Lung (tissue), 9 donors: ENCODE measurements at regions not wholly inside any gene's neighbourhood (a gene's known extent, or its start where the extent isn't known, plus 50 kb on each side); places are given as distances from the start of the nearest gene placed in this dataset.
"Not testable (repeated sequence)": the region's sequence is repeated elsewhere in the genome, so short reads cannot be mapped to it uniquely, and the experiment has no call there.

Source experiments
- ATAC-seq: fragments of 200-7000 bp; cut with Tn5 transposase; one replicate; pipeline ENCODE4 v1.9.1; 2020; ENCODE audit warnings: moderate number of reproducible peaks; ENCODE audit not compliant: insufficient read depth, low FRiP score
- DNase-seq, 3 donors: peaks; one replicate each; pipeline ENCODE4 v3.0.0-alpha.2; 2013 to 2017
- H3K27ac ChIP-seq, 2 donors: one replicate each; pipeline ENCODE4 v1.5.1; 2013; ENCODE audit warnings: mild to moderate bottlenecking in 2 of 2, moderate library complexity in 2 of 2, control low read depth in 1 of 2, inconsistent platforms in 1 of 2, low read depth in 1 of 2, low read length in 1 of 2
- H3K27me3 ChIP-seq, 3 donors: one replicate each; pipeline ENCODE4 v1.5.1; 2013; ENCODE audit warnings: low read length in 2 of 3; ENCODE audit not compliant: control insufficient read depth in 3 of 3, insufficient read depth in 3 of 3
- H3K36me3 ChIP-seq, 4 donors: one replicate each; pipeline ENCODE4 v1.5.1; 2013; ENCODE audit warnings: low read length in 4 of 4, mild to moderate bottlenecking in 1 of 4, moderate library complexity in 1 of 4; ENCODE audit not compliant: control insufficient read depth in 4 of 4, insufficient read depth in 4 of 4
- H3K4me1 ChIP-seq, 5 donors: one replicate each; pipeline ENCODE4 v1.5.1; 2013; ENCODE audit warnings: low read length in 5 of 5, mild to moderate bottlenecking in 2 of 5, moderate library complexity in 1 of 5; ENCODE audit not compliant: control insufficient read depth in 5 of 5, insufficient read depth in 5 of 5
- H3K4me3 ChIP-seq: one replicate; pipeline ENCODE4 v1.5.1; 2013; ENCODE audit warnings: mild to moderate bottlenecking, control low read depth, moderate library complexity
- H3K9ac ChIP-seq, 2 donors: one replicate each; pipeline ENCODE4 v1.5.1; 2013; ENCODE audit warnings: low read length in 2 of 2, control low read depth in 1 of 2; ENCODE audit not compliant: insufficient read depth in 1 of 2
- H3K9me3 ChIP-seq, 4 donors: one replicate each; pipeline ENCODE4 v1.5.1; 2013; ENCODE audit warnings: low read length in 3 of 4, mild to moderate bottlenecking in 1 of 4, moderate library complexity in 1 of 4; ENCODE audit not compliant: control insufficient read depth in 4 of 4, insufficient read depth in 3 of 4
- WGBS, 2 donors: extraction: QIAGEN DNeasy Blood & Tissue Kit; methylation state at CpG; one replicate each; pipeline ENCODE4 v1.1.7; 2013; 5-methylcytosine and 5-hydroxymethylcytosine counted together
- donor health status: Bipolar disorder and iron deficiency.
- donor health status: healthy.
- donor health status: DM: yes; HTN: yes; CAD: no.

- not testable (repeated sequence) for H3K27ac ChIP-seq, H3K4me1 ChIP-seq, H3K4me3 ChIP-seq, H3K36me3 ChIP-seq, H3K9ac ChIP-seq, ATAC-seq, H3K9me3 ChIP-seq, H3K27me3 ChIP-seq
- WGBS, 2 donors, result 49 to 70% methylated on average over 13 to 14 of the region's 17 CpGs
- peak in 1 of 3 donors; percentile 15 for DNase-seq
These were observed 349.3 kb downstream of the CNTNAP3B start for GRCh38 chr9:41779897-41780406.

GRCh38 chr9:41779192-41779591 lies 350.0 kb downstream of the CNTNAP3B start:
- not testable (repeated sequence) for H3K36me3 ChIP-seq, H3K27me3 ChIP-seq, H3K9me3 ChIP-seq, H3K27ac ChIP-seq, H3K4me3 ChIP-seq, ATAC-seq, DNase-seq, H3K9ac ChIP-seq, H3K4me1 ChIP-seq
- 93 to 94% methylated on average over 15 of the region's 15 CpGs for WGBS, 2 donors

GRCh38 chr9:41778535-41779071 lies 350.6 kb downstream of the CNTNAP3B start:
- H3K9ac ChIP-seq, ATAC-seq, H3K27ac ChIP-seq, H3K4me1 ChIP-seq, H3K27me3 ChIP-seq, H3K36me3 ChIP-seq, H3K9me3 ChIP-seq, DNase-seq, H3K4me3 ChIP-seq: not testable (repeated sequence)
- WGBS, 2 donors, result 97 to 98% methylated on average over 38 of the region's 38 CpGs

GRCh38 chr9:41777536-41777935 lies 351.7 kb downstream of the CNTNAP3B start:
- DNase-seq, H3K4me3 ChIP-seq, H3K36me3 ChIP-seq, H3K9ac ChIP-seq, ATAC-seq, H3K27me3 ChIP-seq, H3K9me3 ChIP-seq, H3K27ac ChIP-seq, H3K4me1 ChIP-seq: not testable (repeated sequence)
- WGBS, 2 donors, result 72 to 78% methylated on average over 5 to 7 of the region's 10 CpGs

- not testable (repeated sequence) for H3K27me3 ChIP-seq, DNase-seq, H3K9ac ChIP-seq, ATAC-seq, H3K36me3 ChIP-seq, H3K9me3 ChIP-seq, H3K4me1 ChIP-seq, H3K27ac ChIP-seq, H3K4me3 ChIP-seq
- WGBS, 2 donors, result 7 to 28% methylated on average over 5 to 6 of the region's 7 CpGs
These were observed 356.7 kb downstream of the CNTNAP3B start for GRCh38 chr9:41772541-41772940.

- H3K9me3 ChIP-seq, H3K27ac ChIP-seq, H3K36me3 ChIP-seq, H3K9ac ChIP-seq, DNase-seq, H3K4me3 ChIP-seq, H3K4me1 ChIP-seq, ATAC-seq, H3K27me3 ChIP-seq: not testable (repeated sequence)
- 34 to 80% methylated on average over 3 to 5 of the region's 12 CpGs for WGBS, 2 donors
These were observed 357.5 kb downstream of the CNTNAP3B start for GRCh38 chr9:41771693-41772092.

- not testable (repeated sequence) for ATAC-seq, DNase-seq, H3K36me3 ChIP-seq, H3K27ac ChIP-seq, H3K4me3 ChIP-seq, H3K27me3 ChIP-seq, H3K9me3 ChIP-seq, H3K4me1 ChIP-seq, H3K9ac ChIP-seq
- WGBS, 2 donors, result 76 to 86% methylated on average over 6 to 9 of the region's 9 CpGs
These were observed 374.4 kb downstream of the CNTNAP3B start for GRCh38 chr9:41754822-41755221.

- H3K27me3 ChIP-seq, H3K36me3 ChIP-seq, H3K4me1 ChIP-seq, ATAC-seq, H3K4me3 ChIP-seq, H3K9me3 ChIP-seq, H3K27ac ChIP-seq, DNase-seq, H3K9ac ChIP-seq: not testable (repeated sequence)
- 83 to 85% methylated on average over 11 to 15 of the region's 15 CpGs for WGBS, 2 donors
These were observed 374.8 kb downstream of the CNTNAP3B start for GRCh38 chr9:41754403-41754802.
